A673 (cell line): ENCODE measurements at regions not wholly inside any gene's neighbourhood (a gene's known extent, or its start where the extent isn't known, plus 50 kb on each side); places are given as distances from the start of the nearest gene placed in this dataset.

Source experiments
- CTCF ChIP-seq: fragments of 300-800, 200-600 bp; sonication (generic); conservative IDR thresholded peaks from 2 replicates; pipeline ENCODE4 v1.5.1; 2017; ENCODE audit warnings: low read depth, mild to moderate bottlenecking, antibody characterized with exemption, low read length, moderate library complexity, mixed read lengths
- EZH2 ChIP-seq: fragments of 200-600 bp; sonication (generic); IDR thresholded peaks from 2 replicates; pipeline ENCODE4 v1.6.1; 2017; ENCODE audit warnings: borderline replicate concordance, low read depth, mild to moderate bottlenecking, mixed read lengths, antibody characterized with exemption, low read length; ENCODE audit not compliant: poor library complexity, severe bottlenecking

GRCh38 chr3:18071833-18072232, 329.4 kb upstream of the TBC1D5 start:
- TF ChIP-seq CTCF: no peak
- TF ChIP-seq EZH2: no peak
